PFSK-1 (cell line): ENCODE measurements at regions not wholly inside any gene's neighbourhood (a gene's known extent, or its start where the extent isn't known, plus 50 kb on each side); places are given as distances from the start of the nearest gene placed in this dataset.

Experiments
- FOXP2 ChIP-seq: optimal IDR thresholded peaks from 2 replicates; pipeline ENCODE3; 2011; ENCODE audit warnings: borderline replicate concordance, control low read depth, inconsistent platforms; ENCODE audit not compliant: insufficient read depth; ENCODE audit errors: extremely low read length, extremely low read depth
- POLR2AphosphoS5 ChIP-seq: IDR thresholded peaks from 2 replicates; pipeline ENCODE4 v1.6.1; 2012; ENCODE audit warnings: low read depth, mild to moderate bottlenecking, control low read depth, low read length, moderate library complexity
- SIN3A ChIP-seq: IDR thresholded peaks from 2 replicates; pipeline ENCODE4 v1.6.1; 2012; ENCODE audit warnings: mild to moderate bottlenecking, low read length, moderate library complexity, borderline replicate concordance; ENCODE audit not compliant: insufficient read depth
- TAF1 ChIP-seq: IDR thresholded peaks from 2 replicates; pipeline ENCODE4 v1.6.1; 2012; ENCODE audit warnings: low read length, control low read depth, borderline replicate concordance; ENCODE audit not compliant: insufficient read depth
- TF ChIP-seq, protein P1 (sequence below), 2 experiments: IDR thresholded peaks; 2 replicates each; pipeline versions ENCODE4 v1.6.1 to v1.8.0; 2011 to 2012; ENCODE audit warnings: low read depth in 2 of 2, low read length in 2 of 2, control low read depth in 1 of 2, inconsistent platforms in 1 of 2, mild to moderate bottlenecking in 1 of 2, moderate library complexity in 1 of 2; ENCODE audit not compliant: insufficient read depth in 1 of 2

DNA sequence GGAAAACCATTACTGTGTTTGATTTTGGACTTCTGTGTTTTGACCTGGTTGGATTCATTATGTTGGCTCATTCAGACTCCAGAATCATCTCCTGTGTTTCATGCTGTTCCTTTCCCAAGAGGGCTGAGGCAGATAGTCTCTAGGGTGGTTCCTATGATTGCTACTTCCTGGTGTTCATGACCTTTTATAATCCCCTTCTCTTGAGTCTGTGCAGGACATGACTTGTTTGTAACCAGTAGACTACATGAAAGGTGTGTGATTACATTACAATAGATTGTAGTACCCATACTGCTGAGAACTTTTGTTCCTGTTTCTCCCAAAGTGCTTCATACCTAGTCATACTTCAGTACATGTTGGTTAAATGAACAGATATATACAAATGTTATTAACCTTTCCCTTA is 700.6 kb downstream of the METTL15 start:
- TF ChIP-seq SIN3A (no peak), POLR2AphosphoS5 (no peak), TAF1 (no peak), FOXP2 (no peak)
- TF ChIP-seq, protein P1, sequence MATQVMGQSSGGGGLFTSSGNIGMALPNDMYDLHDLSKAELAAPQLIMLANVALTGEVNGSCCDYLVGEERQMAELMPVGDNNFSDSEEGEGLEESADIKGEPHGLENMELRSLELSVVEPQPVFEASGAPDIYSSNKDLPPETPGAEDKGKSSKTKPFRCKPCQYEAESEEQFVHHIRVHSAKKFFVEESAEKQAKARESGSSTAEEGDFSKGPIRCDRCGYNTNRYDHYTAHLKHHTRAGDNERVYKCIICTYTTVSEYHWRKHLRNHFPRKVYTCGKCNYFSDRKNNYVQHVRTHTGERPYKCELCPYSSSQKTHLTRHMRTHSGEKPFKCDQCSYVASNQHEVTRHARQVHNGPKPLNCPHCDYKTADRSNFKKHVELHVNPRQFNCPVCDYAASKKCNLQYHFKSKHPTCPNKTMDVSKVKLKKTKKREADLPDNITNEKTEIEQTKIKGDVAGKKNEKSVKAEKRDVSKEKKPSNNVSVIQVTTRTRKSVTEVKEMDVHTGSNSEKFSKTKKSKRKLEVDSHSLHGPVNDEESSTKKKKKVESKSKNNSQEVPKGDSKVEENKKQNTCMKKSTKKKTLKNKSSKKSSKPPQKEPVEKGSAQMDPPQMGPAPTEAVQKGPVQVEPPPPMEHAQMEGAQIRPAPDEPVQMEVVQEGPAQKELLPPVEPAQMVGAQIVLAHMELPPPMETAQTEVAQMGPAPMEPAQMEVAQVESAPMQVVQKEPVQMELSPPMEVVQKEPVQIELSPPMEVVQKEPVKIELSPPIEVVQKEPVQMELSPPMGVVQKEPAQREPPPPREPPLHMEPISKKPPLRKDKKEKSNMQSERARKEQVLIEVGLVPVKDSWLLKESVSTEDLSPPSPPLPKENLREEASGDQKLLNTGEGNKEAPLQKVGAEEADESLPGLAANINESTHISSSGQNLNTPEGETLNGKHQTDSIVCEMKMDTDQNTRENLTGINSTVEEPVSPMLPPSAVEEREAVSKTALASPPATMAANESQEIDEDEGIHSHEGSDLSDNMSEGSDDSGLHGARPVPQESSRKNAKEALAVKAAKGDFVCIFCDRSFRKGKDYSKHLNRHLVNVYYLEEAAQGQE (IDR thresholded peaks at IDR 0.05; ENCODE audit: insufficient read depth in 1 of 2, low read depth in 2 of 2, low read length in 2 of 2) = no peak

DNA sequence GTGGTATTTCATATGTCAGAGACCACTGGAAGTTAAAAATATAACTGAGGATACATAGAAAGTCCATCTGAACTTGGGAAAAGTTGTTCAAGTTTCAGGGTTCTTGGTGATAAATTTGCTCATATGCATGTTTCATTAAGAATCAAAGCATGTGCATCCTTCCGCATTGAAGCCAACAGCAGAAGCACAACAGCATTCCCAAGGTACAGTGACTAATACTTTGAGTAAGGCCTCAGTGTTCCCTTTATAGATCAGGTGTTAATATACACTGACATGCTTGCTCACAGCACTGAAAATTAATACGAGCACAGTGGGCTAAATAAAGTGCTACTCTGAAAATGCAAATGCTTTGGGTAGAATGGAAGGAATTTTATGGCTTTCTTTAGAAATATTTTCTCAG is 691.1 kb downstream of the METTL15 start:
- TF ChIP-seq FOXP2 (no peak), POLR2AphosphoS5 (no peak), SIN3A (no peak), TAF1 (no peak)
- TF ChIP-seq, protein P1 (IDR thresholded peaks at IDR 0.05; ENCODE audit: insufficient read depth in 1 of 2, low read depth in 2 of 2, low read length in 2 of 2) = no peak

DNA sequence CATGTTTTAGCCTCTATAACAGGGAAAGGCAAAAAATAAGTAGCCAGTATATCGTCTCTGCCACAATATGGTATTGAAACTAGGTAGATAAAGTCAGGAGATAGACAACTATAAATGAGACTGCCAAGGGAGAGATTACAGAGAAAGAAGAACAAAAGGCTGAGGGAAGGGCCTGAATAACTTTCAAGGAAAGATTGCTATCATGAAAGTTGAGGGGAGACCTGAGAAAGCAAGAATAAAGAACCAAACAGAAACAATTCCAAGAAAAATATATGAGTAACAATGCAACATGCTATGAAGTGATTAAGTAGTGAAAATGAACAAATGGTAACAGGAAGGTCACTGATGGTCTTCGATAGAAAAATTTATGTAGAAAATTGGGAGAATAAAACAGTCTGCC is 690.1 kb downstream of the METTL15 start:
- no peak for TF ChIP-seq SIN3A
- no peak for TF ChIP-seq TAF1
- no peak for TF ChIP-seq FOXP2
- TF ChIP-seq, protein P1 (IDR thresholded peaks at IDR 0.05; ENCODE audit: insufficient read depth in 1 of 2, low read depth in 2 of 2, low read length in 2 of 2) = no peak
- no peak for TF ChIP-seq POLR2AphosphoS5

DNA sequence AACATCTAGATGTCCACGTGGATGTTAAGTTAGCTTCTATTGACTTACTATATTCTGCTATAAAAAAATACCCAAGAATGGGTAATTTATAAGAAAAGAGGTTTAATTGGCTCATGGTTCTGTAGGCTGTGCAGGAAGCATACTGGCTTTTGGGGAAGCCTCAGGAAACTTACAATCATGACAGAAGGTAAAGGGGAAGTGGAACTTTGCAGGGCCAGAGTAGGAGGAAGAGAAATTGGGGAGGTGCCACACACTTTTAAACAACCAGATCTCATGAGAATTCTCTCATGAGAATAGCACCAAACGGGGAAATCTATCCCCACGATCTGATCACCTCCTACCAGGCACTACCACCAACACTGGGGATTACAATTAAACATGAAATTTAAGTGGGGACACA is 689.3 kb downstream of the METTL15 start:
- no peak for TF ChIP-seq SIN3A
- no peak for TF ChIP-seq FOXP2
- TF ChIP-seq POLR2AphosphoS5 = no peak
- TF ChIP-seq TAF1 = no peak
- TF ChIP-seq, protein P1 (IDR thresholded peaks at IDR 0.05; ENCODE audit: insufficient read depth in 1 of 2, low read depth in 2 of 2, low read length in 2 of 2) = no peak

DNA sequence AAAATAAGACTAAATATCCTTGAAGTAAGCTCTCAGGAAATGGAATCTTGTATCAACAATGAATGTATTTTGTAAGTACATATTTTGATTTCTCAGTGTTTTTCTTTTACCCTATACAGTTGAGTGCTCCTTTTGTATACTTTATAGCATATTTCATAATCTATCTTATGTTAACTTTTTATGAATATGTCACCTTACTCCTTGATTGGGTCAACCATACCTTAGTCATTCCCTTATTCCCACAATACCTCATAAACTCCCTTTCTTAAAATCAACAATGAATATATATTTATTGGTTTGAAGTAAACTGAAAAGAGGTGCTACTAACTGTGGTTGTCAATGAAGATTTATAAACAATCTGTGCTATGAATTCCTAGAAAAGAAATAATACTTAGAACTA is 686.2 kb downstream of the METTL15 start:
- no peak for TF ChIP-seq FOXP2
- TF ChIP-seq, protein P1 (IDR thresholded peaks at IDR 0.05; ENCODE audit: insufficient read depth in 1 of 2, low read depth in 2 of 2, low read length in 2 of 2) = no peak
- TF ChIP-seq POLR2AphosphoS5 = no peak
